GM19372 (cell line): ENCODE measurements at regions not wholly inside any gene's neighbourhood (a gene's known extent, or its start where the extent isn't known, plus 50 kb on each side); places are given as distances from the start of the nearest gene placed in this dataset.

Experiments
- ATAC-seq: cut with Tn5 transposase; IDR thresholded peaks from one replicate; pipeline ENCODE4 v1.9.1; 2021; ENCODE audit warnings: mild to moderate bottlenecking, low read depth, moderate library complexity; ENCODE audit not compliant: unreplicated experiment

- no peak for ATAC-seq
Observed at GRCh38 chr20:60529149-60529548, 570.9 kb downstream of the CDH26 start.

DNA sequence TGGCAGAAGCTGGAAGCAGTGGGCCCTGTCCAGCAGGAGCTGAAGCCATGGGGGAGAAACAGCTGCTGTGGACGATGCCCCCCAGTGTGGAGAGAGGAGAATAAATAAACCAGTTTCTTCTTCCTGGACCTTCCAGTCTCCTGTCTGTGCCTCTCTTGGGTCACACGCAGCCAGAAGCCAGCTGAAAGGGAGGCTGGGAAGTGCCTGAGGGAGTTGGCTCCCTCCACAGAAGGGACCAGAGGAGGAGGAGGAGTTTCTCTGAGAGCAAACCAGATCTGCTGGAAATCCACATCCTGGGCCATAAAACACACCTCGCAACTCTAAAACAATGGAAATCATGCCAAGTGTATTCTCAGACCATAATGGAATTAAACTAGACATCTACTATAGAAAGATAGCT lies 577.0 kb downstream of the CDH26 start:
- ATAC-seq: no peak

GRCh38 chr20:60540591-60540990 lies 582.4 kb downstream of the CDH26 start:
- ATAC-seq: no peak

- no peak for ATAC-seq
Observed at GRCh38 chr20:60541991-60542390, 583.8 kb downstream of the CDH26 start.

DNA sequence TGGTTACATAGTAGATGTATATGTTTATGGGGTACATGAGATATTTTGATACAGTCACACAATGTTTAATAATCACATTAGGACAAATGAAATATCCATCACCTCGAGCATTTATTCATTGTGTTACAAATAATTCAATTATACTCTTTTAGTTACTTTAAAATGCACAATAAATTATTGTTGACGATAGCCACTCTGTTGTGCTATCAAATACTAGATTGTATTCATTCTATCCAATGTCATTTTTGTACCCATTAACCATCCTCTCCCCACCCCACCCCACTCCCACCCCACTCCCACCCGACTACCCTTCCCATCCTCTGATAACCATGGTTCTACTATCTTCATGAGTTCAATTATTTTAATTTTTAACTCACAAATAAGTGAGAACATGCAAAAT lies 585.4 kb downstream of the CDH26 start:
- ATAC-seq: no peak

DNA sequence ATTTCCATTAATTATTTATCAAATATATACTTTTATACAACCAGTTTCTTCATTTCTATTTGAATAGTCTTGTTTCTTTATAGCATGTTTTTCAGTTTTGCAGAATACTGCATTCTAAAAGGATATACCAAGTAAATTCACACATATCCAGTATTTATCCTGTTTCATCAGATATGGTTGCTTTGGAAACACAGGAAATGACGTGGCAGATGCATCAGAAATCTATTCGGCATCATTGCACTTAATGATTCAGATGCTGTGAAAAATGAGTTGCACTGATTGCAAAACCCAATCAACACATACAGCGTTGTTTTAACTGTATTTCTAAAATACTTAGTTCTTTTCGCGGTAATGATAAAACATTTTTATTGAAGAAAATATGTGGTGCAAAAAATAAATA lies 594.9 kb downstream of the CDH26 start:
- ATAC-seq: no peak

DNA sequence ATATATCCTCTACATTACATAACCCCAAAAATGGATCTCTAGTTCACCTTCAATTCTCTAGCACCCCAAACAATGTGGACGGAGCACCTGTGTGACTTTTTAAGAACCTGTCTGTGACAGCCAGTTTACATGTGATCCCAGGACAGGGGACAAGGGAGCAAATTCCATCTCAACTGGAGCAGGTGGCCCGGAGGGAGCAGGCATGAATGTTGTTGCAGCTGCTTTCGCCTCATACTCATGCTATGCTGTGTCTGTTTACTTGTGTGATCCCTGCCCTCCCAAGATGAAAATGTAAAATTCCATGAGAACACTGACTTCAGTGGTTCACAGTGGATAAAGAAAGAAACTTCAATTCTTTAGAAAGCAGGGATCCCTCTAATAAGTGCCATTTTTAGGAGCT lies 600.3 kb downstream of the CDH26 start:
- no peak for ATAC-seq

- no peak for ATAC-seq
Observed at GRCh38 chr20:60559462-60559861, 601.2 kb downstream of the CDH26 start.

DNA sequence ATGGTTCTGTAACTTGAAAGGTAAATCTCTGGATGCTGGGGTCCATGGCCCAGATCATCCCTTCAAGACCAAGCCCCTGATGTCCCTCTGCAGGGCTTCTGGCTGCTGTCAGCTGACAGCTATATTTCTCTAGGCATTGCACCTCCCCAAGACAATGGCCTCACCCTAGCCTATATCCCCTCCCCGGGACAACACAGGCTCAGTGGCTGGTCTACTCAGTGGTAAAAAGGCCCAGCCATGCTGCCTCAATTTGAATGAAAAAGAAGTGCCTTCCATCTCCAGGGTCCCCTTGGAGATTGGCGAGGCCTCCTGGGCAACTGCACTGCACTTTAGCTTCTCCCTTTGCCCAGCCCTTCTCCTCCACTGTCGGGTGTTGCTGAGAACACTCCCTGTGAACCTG lies 602.8 kb downstream of the CDH26 start:
- no peak for ATAC-seq

GRCh38 chr20:60565083-60565482 lies 606.9 kb downstream of the CDH26 start:
- ATAC-seq: no peak

GRCh38 chr20:60565551-60565950 lies 607.3 kb downstream of the CDH26 start:
- ATAC-seq: no peak

- no peak for ATAC-seq
Observed at GRCh38 chr20:60569116-60569515, 610.9 kb downstream of the CDH26 start.

DNA sequence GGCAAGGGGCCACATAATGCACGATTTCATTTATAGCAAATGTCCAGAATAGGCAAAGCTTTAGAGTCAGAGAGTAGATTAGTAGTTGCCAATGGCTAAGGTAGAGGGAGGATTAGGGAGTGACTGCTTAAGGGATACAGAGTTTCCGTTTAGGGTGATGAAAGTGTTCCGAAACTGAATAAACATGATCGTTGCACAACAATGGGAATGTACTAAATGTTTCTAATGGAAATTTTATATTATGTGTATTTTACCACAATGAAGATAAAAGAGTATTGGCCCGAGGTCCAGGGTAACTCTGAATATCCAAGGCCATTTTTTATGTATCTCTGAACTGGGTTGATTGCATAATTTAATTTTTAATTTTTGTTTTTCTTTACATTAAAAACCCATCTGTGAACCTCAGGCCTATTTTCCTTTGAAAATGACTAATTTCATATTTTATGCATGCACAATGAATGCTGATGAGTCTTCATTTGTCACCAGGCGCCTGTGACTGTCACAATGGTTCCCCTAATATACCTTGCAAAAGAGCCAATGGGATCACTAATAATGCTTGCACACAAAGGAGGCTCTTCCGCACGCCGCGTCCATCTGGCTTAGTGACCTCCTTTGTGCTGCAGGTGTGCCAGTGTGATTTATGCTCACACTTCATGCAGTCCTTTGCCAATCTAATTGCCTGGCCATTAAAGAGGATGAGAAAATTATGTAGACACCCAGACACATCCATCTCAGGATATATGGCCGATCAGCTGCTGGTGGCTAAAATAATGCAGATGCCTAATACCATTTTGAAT lies 612.5 kb downstream of the CDH26 start:
- ATAC-seq: no peak

- no peak for ATAC-seq
Observed at GRCh38 chr20:60573003-60573680, 614.9 kb downstream of the CDH26 start.

DNA sequence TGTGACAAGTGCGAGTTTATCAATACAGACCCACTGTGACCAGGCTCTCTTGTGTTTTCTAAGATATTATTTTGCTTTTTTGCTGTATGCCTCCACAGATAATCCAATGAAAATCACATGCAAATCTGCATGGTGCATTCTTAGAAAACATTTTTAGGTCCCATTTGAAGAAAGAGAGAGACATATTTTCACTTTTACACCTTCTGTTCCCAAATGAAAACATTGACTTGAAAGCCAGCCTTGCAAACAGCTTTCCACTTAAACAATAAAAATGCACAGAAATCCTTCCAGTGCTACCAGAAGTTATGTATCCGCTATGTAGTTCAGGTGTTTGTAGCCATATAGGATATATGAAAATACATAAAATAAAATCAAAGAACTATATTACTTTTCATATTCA lies 618.0 kb downstream of the CDH26 start:
- no peak for ATAC-seq

- no peak for ATAC-seq
Observed at GRCh38 chr20:60579941-60580515, 621.8 kb downstream of the CDH26 start.

DNA sequence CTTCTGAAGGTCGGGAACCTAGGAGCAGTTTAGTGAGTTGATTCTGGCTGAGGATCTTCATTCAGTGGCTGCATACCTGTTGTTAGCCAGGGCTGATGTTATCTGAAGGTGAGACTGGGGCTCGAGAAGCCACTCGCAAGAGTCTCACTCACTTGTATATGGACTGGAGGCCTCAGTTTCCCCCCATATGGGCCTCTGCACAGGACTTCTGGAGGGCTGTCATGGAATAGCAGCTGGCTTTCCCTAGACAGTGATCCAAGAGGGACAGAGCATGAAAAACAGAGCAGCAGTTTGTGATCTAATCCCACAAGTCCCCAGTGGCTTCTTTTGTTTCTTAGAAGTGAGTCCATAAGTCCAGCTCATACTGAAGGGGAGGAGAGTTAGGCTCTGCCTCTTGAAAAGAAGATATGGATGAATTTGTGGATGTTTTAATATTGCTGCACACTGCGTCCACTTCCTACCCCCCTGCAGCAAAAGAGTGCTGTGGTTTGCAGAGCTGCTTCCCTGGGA lies 623.4 kb downstream of the CDH26 start:
- no peak for ATAC-seq

DNA sequence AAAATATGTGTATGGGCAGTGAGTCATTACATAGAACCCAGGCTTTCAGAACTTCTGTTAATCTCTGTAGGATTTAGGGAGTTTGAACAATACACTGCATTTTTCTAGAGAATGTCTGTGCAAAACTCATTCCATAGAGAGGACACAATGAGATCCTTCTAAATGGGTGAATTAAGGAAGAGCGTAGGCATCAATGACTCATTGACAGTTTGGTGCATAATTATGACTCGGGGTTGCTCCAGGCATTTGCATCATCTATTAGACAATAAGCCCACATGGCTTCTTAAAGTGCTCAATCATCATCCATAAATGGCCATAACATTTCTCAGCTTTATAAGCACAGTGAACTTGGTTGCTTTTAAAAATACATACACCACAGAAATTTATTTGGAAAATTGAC lies 625.5 kb downstream of the CDH26 start:
- no peak for ATAC-seq

GRCh38 chr20:60584221-60584620 lies 626.0 kb downstream of the CDH26 start:
- ATAC-seq: no peak

DNA sequence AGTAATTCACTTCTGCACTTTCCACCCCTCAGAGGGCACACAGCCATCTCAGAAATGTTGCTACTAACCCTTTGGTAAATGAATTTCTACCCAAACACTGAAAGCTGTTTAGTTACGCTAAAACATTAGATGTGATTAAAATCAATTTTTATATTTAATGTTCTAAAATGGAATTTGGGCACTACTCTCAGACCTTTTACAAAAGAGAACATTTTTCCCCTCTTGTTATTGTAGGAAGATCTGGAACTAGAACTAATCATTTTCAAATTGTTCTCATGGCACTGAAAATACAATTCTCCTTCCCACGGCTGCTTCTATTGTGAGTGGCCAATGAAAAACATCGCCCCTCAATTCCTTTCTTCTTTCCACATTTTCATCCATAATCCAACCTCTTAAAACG lies 627.4 kb downstream of the CDH26 start:
- no peak for ATAC-seq

DNA sequence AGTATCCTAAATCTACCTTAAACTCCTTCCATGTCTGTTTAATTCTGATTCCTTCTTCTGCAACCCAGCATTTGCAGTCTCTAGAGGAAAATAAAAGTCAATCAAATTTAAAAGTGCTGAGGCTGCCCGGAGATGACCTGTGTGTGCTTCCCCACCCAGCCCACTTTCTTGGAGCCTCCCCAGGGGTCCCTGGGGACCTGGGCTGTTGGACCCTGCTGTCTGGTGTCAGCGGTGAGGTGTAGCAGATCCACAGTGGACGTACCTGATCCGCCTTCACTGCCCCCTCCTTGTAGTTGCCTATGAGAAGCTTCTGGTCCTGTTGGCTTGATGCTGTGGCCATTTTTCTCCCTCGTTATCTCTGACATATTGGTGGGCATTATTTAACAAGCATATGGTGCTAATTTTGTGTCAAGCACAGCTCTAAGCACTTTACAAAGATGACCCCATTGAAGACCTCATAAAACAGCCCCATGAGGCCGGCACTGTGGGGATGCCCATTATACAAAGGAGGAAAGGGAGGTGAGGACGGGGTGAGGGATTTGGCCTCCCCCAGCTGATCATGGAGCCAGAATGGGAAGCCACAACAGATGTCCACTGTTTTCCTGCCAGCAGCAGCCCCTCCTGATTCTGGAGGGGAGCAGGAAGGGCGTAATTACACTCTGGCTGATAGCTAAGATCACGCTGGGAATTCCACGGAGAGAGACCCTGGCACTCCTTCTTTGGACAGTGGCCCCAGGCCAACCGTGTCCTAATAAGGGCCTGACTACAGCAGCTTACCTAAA lies 628.2 kb downstream of the CDH26 start:
- ATAC-seq: no peak
